ENCODE measurements at regions not wholly inside any gene's neighbourhood (a gene's known extent, or its start where the extent isn't known, plus 50 kb on each side); places are given as distances from the start of the nearest gene placed in this dataset.

DNA sequence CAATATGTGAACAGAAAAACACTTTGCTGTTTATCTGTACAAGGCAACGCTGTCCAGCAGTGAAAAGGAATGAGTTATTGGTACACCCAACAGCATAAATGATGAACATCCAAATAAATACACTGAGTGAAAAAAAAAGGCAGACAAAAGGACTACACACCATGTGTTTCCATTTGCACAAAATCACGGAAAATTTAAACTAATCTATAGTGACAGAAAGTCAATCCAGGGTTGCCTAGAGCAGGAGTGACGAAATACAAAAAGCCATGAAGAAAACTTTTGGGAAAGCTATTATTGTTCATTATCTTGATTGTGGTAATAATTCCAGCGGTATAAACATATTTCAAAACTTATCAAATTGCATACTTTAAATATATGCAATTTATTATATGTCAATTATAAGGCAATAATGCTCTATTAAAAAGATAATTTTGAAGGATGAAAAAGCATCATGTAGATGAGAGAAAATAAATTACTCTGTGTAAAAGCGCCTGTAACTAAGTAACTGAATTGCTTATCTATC, 578.0 kb upstream of the TMEM132C start:
- DNase-seq, result no peak

DNA sequence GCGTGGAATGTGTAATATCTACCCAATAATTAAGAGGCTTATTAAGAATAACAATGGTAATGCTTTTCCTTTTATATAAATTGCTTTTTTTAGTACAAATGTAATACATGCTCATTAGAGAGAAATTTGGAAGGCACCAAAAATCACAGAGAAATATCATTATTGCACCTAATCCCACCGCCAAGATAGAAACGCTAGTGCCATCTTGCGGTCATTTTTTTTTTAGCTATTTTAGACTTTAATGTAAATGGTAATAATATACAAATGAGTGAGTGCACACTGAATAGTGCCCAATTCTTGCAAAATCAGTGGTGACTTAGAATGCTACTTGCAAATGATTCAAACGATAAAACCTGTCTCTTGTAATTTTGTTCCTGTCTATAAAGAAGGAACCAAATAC, 576.8 kb upstream of the TMEM132C start:
- no peak for DNase-seq

DNA sequence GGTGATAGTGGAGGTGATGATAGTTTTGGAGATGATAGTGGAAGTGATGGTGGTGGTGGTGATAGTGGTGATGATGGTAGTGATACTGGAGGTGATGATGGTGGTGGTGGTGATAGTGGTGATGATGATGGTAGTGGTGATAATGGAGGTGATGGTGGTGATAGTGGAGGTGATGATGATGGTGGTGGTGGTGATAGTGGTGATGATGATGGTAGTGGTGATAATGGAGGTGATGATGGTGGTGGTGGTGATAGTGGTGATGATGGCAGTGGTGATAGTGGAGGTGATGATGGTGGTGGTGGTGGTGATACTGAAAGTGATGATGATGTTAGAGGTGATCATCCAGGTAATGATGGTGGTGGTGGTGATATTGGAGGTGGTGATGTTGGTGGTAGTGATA, 570.0 kb upstream of the TMEM132C start:
- DNase-seq, result no peak

DNA sequence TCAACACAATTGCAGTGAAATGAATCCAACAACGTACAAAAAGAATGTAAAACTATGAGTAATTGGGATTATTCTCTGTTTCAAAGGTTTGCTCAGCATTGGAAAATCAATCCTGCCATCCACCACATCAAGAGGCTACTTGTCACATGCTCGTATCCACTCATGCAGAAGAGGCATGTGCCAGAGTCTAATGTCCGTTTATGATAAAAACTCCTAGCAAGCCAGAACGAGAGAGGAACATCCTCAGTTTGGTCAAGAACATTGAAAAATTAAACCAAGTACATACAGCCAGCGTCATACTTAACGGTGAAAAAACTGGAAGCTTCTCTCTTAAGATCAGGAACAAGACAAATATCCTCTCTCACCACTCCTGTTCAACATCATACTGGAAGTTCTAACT, 563.9 kb upstream of the TMEM132C start:
- DNase-seq, result no peak

DNA sequence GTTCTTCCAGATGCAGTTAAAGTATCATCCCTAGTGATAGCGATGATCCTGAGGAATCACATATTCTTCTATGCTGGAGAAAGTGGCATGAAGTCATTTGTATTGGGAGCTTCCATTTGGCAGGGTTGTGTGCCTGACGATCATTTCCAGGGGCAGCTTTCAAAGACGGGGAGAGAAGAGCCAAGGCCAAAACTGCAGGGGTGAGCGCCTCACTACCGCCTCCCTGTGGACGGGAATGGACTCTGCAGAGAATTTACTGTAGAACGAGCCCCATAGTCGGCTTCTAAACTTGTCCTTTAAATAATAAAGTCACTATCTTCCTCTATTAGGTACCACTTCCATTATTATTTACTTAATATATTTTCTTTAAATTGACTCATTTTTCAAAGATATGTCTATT, 555.9 kb upstream of the TMEM132C start:
- no peak for DNase-seq

DNA sequence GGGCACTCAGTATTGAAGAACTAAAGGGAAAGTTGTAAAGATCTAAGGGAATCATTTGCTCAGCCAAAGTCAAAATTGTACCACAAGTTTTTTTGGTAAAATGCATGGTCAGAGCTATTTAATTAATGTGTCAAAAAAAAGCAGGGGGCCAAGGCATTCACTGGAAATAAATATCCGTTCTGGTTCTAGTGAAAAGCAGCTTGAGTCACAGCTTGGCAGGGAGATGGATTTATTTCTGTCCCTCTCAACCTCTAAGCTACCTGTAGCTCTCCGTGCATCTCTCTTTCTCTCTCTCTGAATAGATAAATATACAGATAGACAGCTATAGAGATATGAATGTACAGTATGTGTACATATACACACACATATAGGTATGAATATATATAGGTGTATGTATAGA, 554.4 kb upstream of the TMEM132C start:
- DNase-seq, result peak; percentile 33 to 75

DNA sequence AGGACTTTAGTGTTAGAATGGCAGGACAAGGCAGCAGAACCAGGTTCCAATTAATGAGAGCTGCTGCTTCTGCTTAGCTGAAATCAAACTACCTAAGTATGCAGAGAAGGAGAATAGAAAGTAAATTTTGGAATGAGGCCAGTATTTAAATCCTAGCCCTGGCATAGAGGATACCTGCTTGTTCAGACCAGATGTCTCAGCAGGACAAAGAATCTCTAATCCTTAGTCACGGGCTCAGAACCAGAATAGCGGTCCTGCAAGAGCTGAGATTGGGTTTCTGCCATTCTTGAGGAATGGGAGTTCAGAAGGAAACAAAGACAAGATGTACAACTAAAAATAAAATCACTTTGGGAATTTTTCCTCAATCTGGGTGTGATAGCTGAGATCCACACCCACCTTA, 550.8 kb upstream of the TMEM132C start:
- peak; percentile 40 to 61 for DNase-seq

DNA sequence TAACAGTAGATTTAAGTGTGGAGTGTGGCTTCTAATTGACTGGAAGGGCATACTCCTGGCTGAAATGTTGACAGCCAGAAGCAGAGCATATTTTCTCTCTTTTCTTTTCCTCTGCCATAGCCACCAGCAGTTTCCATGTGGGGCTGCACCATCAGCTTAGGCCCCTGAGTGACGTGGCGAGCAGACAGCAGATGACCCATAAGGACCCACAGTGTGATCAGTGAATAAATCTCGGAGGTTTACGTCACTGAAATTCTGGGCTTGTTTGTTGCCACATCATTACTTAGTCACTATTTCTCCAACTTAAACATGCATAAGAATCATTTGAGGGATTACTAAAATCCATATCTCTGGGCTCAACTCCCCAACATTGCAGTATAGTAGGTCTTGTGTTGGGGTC, 549.7 kb upstream of the TMEM132C start:
- no peak for DNase-seq

DNA sequence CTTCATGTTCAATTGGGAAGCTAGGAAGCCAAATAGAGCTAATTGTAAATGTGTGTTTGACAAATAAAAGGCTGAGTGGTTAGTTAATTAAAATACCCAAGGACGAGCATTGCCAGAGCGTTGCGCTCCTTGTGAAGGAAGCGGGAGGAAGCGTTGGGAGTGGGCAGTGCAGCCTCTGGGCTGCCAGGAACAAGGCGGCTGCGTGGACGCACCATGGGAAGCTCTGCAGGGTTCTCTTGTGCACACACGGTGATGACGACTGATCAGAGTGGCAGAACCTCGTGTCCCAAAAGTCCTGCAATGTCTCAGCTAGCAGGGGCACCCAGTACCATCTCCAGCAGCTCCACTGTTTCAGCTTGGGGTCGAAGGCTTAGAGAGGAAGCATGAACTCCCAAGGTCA, 546.6 kb upstream of the TMEM132C start:
- no peak for DNase-seq

DNA sequence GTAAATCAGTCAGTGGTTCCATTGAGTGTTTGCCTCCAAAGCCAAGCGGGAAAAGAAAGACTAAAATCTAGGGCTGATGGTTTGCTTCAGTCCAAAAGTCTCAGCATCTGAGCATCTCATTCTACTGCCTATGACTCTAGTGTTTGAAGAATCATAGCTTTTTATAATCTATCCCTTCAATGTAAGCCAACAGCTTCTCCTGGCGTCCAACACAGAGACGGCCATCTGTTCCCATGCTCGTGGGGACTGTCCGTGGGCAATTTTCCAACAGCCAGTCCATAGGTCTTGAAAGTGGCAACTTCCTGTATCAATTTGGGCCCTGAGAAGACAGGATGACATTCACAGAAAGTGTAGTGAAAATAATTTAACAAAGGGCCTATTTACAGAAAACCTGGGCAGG, 544.4 kb upstream of the TMEM132C start:
- peak; percentile 8 to 52 for DNase-seq

DNA sequence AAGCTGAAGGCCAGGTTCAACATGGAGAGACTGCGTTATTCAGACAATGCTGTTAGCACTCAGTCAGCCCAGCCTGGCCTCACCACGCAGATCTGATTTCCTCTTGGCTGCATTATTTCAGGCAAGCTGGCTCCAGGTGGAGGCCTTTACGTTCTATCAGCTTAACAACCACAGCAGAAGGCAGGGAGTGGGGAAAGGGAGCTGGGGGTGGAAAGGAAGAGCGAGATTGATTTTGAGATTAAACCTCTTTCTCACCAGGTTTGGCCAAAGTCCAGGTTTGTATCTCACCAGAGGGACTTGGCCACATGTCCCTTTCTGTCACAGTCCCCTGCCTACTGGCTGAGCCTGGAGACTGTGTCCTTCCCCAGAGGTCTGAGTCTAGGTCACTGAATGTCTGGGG, 543.7 kb upstream of the TMEM132C start:
- peak; percentile 74 to 88 for DNase-seq

DNA sequence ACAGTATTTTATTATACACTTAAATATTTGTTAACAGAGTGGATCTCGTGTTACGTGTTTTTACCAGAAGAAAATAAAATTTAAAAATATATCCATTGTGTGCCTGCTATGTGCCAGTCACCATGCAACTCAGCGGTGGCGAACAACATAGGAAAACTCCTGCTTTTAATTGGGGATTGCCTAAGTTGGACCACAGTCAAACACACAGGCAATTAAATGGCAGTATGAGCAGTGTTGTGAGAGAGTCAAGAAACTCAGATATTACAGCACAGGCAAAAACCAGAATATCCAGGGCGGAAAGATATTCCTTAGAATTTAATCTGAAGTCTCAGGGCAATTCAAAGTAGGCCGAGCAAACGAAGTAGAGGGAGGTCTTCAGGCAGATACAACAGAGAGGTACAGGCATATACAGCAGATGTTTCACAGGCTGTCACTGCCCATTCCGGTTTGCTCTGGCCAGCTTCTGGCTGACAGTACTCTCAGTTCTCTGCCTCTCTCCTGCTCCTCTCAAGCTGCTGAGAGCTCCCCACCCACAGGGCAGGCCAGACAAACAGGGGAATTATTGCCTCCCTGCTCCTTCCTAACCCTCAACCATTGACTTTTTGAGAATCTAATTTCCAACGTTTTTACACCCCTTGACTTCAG, 540.2 kb upstream of the TMEM132C start:
- no peak for DNase-seq

DNA sequence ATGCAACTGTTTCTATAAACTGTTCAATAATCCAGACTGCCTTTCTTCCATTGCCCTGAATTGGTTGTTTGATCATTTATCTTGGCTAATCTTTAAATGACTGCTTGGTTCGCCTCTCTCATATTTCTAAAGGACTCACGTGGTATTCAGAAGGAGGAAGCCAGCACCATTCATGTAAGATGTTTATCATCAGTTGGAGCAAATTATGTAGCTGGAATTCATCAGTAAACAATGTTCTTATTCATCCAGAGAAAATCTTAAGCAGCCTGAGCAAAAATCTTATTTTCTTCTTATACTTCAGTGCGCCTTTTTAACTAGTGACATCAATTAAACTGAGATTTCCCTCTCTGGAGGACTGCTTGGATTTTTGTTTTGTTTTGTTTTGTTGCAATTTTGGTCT, 538.7 kb upstream of the TMEM132C start:
- DNase-seq, result no peak

DNA sequence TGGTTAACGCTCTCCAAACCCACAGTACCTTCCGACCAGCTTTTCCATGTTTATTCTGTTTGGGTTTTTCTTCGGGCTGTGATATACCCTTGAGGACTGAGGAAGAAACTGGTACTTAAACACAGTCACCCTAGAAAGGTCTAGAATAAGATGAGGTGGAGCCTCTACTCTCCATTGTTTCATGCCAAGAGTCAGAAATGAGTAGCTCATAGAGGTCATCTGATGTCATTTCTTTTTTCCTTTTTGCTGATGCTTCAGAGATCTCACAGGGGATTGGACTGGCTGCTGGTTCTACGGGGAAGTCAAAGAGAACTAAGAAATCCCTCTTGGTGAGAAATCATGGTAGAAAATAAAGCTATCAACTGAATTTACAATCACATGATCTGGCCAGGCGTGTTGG, 538.2 kb upstream of the TMEM132C start:
- DNase-seq, result no peak

DNA sequence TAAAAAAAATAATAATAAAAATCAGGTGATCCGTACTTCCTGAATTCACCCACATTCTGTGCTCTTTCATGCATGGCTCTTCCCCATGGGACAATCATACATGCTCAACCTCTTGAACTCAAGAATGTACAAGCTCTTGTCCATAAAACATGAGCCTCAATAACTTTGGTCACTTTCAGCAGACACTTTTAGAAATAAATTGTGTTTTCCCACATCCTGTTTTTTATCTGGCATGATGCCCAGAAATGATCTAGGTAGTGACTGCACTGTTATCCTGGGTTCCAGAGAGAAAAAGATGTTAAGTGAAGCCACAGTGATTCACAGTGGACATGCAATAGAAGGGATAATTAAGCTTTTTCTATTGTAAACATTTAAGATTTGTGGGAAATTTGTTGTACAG, 537.6 kb upstream of the TMEM132C start:
- no peak for DNase-seq

DNA sequence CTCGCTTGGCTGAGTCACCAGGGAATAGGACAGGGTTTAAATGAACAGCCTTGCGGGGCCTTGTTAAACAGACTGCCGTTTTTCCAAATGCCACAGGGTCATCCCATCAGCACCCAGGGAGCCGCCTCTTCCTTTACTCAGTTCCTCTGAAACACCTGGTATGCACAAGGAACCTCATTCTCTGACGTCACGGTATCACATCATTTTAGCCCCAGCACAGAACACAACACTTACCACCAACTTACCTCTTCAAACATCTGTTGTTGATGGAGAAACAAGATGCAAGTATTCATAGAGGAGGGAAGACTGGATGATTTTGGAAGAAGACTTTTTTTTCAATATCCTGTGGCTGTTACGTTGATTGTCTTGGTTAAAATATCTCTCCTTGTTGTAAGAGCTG, 535.3 kb upstream of the TMEM132C start:
- no peak for DNase-seq

DNA sequence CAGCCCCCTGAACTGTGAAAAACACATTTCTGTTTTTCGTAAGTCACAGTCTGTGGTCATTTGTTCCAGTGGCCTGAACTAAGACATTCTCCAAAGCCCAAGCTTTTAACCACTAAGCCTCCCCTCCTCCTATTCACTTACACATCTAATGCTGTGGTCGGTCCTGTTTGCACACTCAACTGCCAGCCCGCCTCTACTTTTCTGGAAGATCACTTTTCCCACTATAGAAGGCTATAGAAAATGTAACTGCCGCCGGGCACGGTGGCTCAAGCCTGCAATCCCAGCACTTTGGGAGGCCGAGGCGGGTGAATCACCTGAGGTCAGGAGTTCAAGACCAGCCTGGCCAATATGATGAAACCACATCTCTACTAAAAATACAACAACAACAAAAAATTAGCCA, 524.7 kb upstream of the TMEM132C start:
- no peak for DNase-seq

DNA sequence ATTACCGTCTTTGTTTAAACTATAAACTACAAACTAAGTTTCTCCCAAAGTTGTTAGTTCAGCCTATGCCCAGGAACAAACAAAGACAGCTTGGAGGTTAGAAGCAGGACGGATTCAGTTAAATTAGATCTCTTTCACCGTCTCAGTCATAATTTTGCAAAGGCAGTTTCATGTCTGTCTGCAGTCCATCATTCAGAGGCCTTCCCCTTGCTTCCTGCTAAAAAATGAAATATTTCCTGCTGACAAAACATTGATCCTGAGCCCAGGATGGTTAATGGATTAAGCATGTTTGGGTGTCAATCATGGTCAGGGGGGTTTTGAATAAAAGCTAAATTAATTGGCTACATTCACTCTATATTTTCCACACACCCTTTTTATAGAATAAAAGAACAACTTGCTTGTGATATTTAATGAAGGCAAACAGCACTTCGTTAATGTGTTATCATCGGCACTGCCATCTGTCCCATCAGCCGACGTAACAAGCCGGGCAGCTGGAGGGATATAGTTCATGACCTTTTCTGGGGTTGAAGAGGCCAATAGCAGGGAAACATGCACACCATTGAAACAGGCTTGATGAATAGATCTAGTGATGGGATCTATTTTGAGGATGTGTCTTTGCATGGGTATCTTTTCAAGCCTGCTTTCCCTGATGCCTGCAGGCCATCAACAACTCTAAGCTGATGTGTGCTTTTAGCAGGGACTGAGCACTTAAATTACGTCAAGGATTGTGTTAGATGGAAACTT, 521.3 kb upstream of the TMEM132C start:
- DNase-seq, result no peak

DNA sequence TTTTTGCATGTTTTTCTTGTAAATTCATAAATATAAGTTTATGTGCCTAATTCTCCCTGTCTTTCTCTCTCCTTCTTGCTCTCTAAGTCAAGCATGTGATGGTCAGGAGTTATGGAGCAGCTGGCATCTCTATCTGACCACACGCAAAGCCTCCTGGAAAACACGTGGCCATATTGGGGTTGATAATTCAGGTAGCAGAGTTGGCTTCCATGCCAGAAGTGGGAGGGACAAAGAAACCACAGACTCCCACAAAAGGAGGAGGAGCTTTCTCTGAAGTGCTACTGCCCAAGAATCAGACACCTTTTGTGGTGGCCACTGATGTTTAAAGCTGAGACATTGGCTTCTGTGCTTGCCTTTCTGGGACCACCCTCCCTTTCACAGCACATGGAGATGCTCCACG, 517.6 kb upstream of the TMEM132C start:
- DNase-seq, result no peak

DNA sequence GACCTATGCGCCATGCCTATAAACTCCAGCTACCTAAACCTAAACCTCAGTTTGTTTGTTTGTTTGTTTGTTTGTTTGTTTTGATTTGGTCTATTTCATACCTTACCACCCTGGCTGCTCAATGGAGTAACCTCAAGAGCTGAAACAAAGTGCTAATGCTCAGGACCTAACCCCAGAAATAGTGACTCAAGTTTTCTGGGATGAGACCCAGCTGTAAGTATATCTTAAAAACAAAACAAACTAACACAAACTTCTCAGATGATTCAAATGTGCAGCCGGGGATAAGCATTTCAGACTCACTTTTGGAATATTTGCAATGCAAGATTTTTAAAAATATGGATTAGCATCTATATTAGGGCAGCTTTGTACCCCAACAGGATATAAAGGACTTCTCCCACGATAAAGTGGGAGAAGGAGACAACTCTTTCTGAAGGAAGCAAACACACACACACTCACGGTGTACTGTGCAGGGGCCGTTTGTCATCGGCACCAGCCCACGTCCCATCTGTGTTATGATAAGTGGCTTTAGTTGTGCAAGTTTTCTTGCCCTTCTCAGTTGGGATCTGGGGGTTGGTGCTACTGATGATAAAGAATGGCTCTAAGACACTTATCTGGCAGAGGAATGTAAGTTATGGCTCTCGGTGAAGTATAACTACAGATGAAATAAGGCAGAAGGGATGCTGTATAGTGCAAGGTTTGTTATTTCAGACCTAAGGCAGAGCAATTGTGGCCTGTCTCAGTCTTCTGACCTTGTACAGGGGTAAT, 516.7 kb upstream of the TMEM132C start:
- no peak for DNase-seq

DNA sequence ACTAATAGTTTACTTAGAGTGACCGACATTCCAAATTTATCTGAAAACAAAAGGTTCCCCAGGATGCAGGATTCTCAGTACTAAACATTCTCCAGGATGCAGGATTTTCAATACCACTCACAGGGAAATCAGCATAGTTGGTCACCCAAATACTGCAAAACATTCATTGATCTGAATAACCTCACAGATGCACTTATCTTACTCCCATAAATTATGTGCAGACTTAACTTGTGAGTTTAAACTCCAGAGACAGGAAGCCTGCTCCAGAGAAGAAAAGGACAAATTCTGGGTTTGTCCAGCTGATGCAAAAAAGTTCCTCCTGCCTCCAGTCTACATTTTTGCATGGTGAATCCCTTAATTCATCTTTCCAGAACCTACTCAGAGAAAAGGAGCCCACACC, 514.2 kb upstream of the TMEM132C start:
- no peak for DNase-seq

DNA sequence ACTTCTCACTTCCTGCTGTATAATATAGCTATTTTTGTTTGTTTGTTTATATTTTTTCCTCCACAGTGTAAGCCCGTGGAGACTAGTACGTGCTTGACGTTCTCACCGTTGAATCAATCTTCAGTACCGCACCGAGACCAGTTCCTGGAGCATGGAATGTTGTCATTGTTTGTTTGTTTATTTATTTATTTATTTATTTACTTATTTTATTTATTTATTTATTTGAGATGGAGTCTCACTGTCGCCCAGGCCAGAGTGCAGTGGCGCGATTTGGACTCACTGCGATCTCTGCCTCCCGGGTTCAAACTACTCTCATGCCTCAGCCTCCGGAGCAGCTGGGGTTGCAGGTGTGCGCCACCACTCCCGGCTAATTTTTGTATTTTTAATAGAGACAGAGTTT, 506.6 kb upstream of the TMEM132C start:
- DNase-seq, result no peak

DNA sequence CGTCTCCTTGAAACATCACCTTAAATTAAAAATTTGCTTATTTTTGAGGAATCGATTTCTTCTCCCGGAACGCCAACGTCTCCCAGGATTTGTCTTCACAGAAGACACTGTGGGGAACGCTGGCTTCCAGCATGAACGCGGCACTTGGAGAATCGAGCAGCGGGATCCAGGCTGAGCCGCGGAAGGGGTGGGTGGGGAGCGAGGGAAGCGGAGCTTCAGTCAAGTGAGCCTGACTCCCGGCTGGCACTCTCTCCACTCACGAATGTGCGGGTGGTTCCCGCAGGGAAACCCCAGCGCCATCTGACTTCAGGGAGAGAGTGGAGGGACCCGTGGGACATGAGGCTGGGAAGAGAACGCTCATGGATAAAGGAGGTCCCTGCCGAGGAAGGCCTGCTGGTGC, 506.0 kb upstream of the TMEM132C start:
- no peak for DNase-seq

DNA sequence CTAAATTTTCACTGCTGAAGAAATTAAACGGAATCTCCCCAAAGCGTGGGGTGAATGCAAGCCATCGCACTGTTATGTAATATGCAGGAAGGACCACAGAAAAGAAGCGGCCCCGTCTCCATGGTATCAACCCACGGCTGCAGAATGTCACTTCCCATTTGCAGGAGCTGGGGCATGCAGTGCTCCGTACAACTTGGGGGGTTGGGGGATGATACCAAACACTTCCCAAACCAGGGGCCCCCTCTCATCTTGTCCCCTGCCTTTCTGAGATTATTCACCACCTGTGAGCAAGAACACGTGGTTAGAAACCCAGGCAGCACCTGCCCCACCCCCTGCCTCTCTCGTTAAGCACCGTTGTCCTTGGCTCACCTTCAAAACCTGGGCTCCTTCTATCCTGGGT, 505.1 kb upstream of the TMEM132C start:
- DNase-seq, result peak in 1 of 2 experiments; percentile 37
